OCI-LY1 (cell line): ENCODE measurements at regions not wholly inside any gene's neighbourhood (a gene's known extent, or its start where the extent isn't known, plus 50 kb on each side); places are given as distances from the start of the nearest gene placed in this dataset.

Experiments
- CTCF ChIP-seq: fragments of 200-600 bp; sonication (generic), shearing (Covaris generic); IDR thresholded peaks from 2 replicates; pipeline ENCODE4 v1.5.1; 2017; ENCODE audit warnings: mild to moderate bottlenecking, antibody characterized with exemption, low read length, moderate library complexity, mixed read lengths
- EZH2 ChIP-seq: fragments of 200-600 bp; sonication (generic), shearing (Covaris generic); IDR thresholded peaks from 2 replicates; pipeline ENCODE4 v1.8.0; 2017; ENCODE audit warnings: borderline replicate concordance, mixed run types, mild to moderate bottlenecking, antibody characterized with exemption, low read length, moderate library complexity, mixed read lengths

- no peak for TF ChIP-seq CTCF
- no peak for TF ChIP-seq EZH2
Measured at GRCh38 chr7:96861-97260, 95.5 kb upstream of the FAM20C start.
